ENCODE measurements at regions not wholly inside any gene's neighbourhood (a gene's known extent, or its start where the extent isn't known, plus 50 kb on each side); places are given as distances from the start of the nearest gene placed in this dataset.

DNA sequence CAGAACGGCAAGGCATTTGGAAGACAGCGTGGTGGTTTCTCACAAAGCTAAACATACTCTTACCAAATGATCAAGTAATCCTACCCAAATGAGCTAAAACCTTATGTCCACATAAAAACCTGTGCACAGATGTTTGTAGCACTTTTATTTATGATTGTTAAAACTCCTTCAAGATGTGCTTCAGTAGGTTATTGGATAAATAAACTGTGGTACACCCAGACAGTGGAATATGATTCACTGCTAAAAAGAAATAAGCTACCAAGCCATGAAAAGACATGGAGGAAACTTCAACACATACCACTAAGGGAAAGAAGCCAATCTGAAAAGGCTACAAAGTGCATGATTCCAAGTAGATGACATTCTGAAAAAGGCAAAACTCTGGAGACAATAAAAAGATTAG is 94.2 kb downstream of the FOXD1 start:
- TF ChIP-seq, protein P1, sequence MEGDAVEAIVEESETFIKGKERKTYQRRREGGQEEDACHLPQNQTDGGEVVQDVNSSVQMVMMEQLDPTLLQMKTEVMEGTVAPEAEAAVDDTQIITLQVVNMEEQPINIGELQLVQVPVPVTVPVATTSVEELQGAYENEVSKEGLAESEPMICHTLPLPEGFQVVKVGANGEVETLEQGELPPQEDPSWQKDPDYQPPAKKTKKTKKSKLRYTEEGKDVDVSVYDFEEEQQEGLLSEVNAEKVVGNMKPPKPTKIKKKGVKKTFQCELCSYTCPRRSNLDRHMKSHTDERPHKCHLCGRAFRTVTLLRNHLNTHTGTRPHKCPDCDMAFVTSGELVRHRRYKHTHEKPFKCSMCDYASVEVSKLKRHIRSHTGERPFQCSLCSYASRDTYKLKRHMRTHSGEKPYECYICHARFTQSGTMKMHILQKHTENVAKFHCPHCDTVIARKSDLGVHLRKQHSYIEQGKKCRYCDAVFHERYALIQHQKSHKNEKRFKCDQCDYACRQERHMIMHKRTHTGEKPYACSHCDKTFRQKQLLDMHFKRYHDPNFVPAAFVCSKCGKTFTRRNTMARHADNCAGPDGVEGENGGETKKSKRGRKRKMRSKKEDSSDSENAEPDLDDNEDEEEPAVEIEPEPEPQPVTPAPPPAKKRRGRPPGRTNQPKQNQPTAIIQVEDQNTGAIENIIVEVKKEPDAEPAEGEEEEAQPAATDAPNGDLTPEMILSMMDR (IDR thresholded peaks at IDR 0.05): no peak
- TF ChIP-seq POLR2A (IDR thresholded peaks at IDR 0.05): no peak
